Astrocyte (in vitro differentiated cells and primary cell): ENCODE measurements at regions not wholly inside any gene's neighbourhood (a gene's known extent, or its start where the extent isn't known, plus 50 kb on each side); places are given as distances from the start of the nearest gene placed in this dataset.
"Not testable (repeated sequence)": the region's sequence is repeated elsewhere in the genome, so short reads cannot be mapped to it uniquely, and the experiment has no call there.

Experiments used
- EZH2 ChIP-seq: IDR thresholded peaks from 2 replicates; pipeline ENCODE4 v1.6.1; 2012; ENCODE audit warnings: mild to moderate bottlenecking, low read length, inconsistent platforms; ENCODE audit not compliant: insufficient read depth
- TF ChIP-seq, protein P1 (sequence below): IDR thresholded peaks from 2 replicates; pipeline ENCODE4 v1.5.1; 2011; ENCODE audit warnings: low read depth, mild to moderate bottlenecking, inconsistent platforms, low read length, moderate library complexity; ENCODE audit not compliant: insufficient read depth

DNA sequence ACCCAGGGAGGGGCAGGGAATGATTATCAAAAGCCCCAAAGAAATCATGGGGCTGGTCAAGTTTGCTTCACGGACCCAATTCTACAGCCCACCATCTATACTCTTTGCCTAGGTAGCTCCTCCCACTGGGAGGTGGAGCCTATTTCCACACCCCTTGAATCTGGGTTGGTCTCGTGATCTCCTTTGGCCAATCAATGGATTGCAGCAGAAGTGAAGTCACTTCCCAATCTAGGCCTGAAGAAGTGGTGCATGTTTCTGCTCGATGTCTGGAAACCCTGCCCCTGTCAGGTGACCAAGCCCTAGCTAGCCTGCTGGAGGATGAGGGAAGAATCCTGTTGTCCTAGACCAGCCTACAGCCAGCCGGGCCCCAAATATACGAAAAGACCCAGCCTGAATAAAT, 86.3 kb upstream of the ADGRE5 start:
- TF ChIP-seq, protein P1, sequence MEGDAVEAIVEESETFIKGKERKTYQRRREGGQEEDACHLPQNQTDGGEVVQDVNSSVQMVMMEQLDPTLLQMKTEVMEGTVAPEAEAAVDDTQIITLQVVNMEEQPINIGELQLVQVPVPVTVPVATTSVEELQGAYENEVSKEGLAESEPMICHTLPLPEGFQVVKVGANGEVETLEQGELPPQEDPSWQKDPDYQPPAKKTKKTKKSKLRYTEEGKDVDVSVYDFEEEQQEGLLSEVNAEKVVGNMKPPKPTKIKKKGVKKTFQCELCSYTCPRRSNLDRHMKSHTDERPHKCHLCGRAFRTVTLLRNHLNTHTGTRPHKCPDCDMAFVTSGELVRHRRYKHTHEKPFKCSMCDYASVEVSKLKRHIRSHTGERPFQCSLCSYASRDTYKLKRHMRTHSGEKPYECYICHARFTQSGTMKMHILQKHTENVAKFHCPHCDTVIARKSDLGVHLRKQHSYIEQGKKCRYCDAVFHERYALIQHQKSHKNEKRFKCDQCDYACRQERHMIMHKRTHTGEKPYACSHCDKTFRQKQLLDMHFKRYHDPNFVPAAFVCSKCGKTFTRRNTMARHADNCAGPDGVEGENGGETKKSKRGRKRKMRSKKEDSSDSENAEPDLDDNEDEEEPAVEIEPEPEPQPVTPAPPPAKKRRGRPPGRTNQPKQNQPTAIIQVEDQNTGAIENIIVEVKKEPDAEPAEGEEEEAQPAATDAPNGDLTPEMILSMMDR: not testable (repeated sequence)
- not testable (repeated sequence) for TF ChIP-seq EZH2
